B cell (primary cell): ENCODE measurements at regions not wholly inside any gene's neighbourhood (a gene's known extent, or its start where the extent isn't known, plus 50 kb on each side); places are given as distances from the start of the nearest gene placed in this dataset.

Experiments used
- ATAC-seq: fragments of 200-7000 bp; cut with Tn5 transposase; one replicate; pipeline ENCODE4 v1.10.0; 2021; ENCODE audit warnings: low read depth, mild to moderate bottlenecking, moderate number of reproducible peaks, moderate library complexity
- CTCF ChIA-PET: fragments of 350-600 bp; sonication (Branson Sonifier 250); formaldehyde crosslinking; loops from one replicate; lab custom pipeline; 2021; ENCODE audit warnings: antibody characterized with exemption, inconsistent platforms; lab: Charles Lee
- POLR2A ChIA-PET: fragments of 350-600 bp; sonication (Branson Sonifier 250); formaldehyde crosslinking; loops from one replicate; lab custom pipeline; 2021; ENCODE audit warnings: antibody characterized with exemption; lab: Charles Lee
- DNase-seq: peaks from one replicate; pipeline ENCODE4 v3.0.0; 2013
- H2AFZ ChIP-seq: 2 replicates; pipeline ENCODE4 v1.6.1; 2012; ENCODE audit warnings: mild to moderate bottlenecking, low read depth, low read length; ENCODE audit not compliant: insufficient read depth, poor library complexity, severe bottlenecking
- H3K27ac ChIP-seq, 2 donors: 1 replicate in 1 of 2; 2 replicates in 1 of 2; pipeline ENCODE4 v1.5.1; 2012 to 2013; ENCODE audit warnings: low read length in 2 of 2, mild to moderate bottlenecking in 2 of 2, moderate library complexity in 1 of 2
- H3K27me3 ChIP-seq, 4 experiments: fragments of 200-600 bp in 1 of 4; sonication (generic) in 1 of 4; replicated peaks in 1 of 4; 1 replicate in 2 of 4; 2 replicates in 2 of 4; pipeline versions ENCODE4 v1.6.1 to v1.7.0; 2013 to 2016; ENCODE audit warnings: low read length in 3 of 4, mild to moderate bottlenecking in 2 of 4, mixed read lengths in 1 of 4, moderate library complexity in 1 of 4; ENCODE audit not compliant: insufficient read depth in 4 of 4, control insufficient read depth in 3 of 4; ENCODE audit errors: control extremely low read depth in 1 of 4
- H3K36me3 ChIP-seq, 2 experiments: replicated peaks in 1 of 2; 1 replicate in 1 of 2; 2 replicates in 1 of 2; pipeline versions ENCODE4 v1.6.1 to v1.7.1; 2013; ENCODE audit warnings: low read length in 1 of 2; ENCODE audit not compliant: insufficient read depth in 2 of 2, control insufficient read depth in 1 of 2; ENCODE audit errors: control extremely low read depth in 1 of 2, extremely low read depth in 1 of 2
- H3K4me1 ChIP-seq, 2 donors: fragments of 200-600 bp in 1 of 2; sonication (generic) in 1 of 2; 1 replicate in 1 of 2; 2 replicates in 1 of 2; pipeline versions ENCODE4 v1.5.1 to v1.6.1; 2013 to 2017; ENCODE audit warnings: low read length in 2 of 2; ENCODE audit not compliant: control insufficient read depth in 2 of 2, insufficient read depth in 2 of 2
- H3K4me2 ChIP-seq: replicated peaks from 2 replicates; pipeline ENCODE3; 2012; ENCODE audit warnings: mild to moderate bottlenecking, low read depth, low read length; ENCODE audit not compliant: poor library complexity, severe bottlenecking
- H3K4me3 ChIP-seq, 5 experiments: fragments of 200-600 bp in 1 of 5; sonication (generic) in 1 of 5; 1 replicate in 3 of 5; 2 replicates in 2 of 5; pipeline versions ENCODE4 v1.5.1 to v1.7.0; 2011 to 2016; ENCODE audit warnings: low read length in 4 of 5, mild to moderate bottlenecking in 4 of 5, low read depth in 2 of 5, control low read depth in 1 of 5, moderate library complexity in 1 of 5; ENCODE audit not compliant: insufficient read depth in 1 of 5; ENCODE audit errors: control extremely low read depth in 1 of 5, extremely low read depth in 1 of 5
- H3K79me2 ChIP-seq: fragments of 200-600 bp; sonication (generic); one replicate; pipeline ENCODE4 v1.6.0; 2016; ENCODE audit warnings: low read length; ENCODE audit not compliant: control insufficient read depth, insufficient read depth
- H3K9ac ChIP-seq: fragments of 200-600 bp; sonication (generic); 2 replicates; pipeline ENCODE4 v1.6.1; 2017; ENCODE audit warnings: mild to moderate bottlenecking, low read length, moderate library complexity
- H3K9me3 ChIP-seq, 3 donors: one replicate each; pipeline versions ENCODE4 v1.6.1 to v1.7.1; 2013; ENCODE audit warnings: low read length in 2 of 3; ENCODE audit not compliant: control insufficient read depth in 2 of 3, insufficient read depth in 1 of 3; ENCODE audit errors: control extremely low read depth in 1 of 3
- H4K20me1 ChIP-seq: 2 replicates; pipeline ENCODE4 v1.6.0; 2012; ENCODE audit warnings: mild to moderate bottlenecking, low read length; ENCODE audit not compliant: insufficient read depth, control insufficient read depth, poor library complexity, severe bottlenecking
- H3K27ac Mint-ChIP-seq: one replicate; pipeline ENCODE4 v1.8.0; 2021; ENCODE audit warnings: mixed read lengths
- H3K27me3 Mint-ChIP-seq: one replicate; pipeline ENCODE4 v1.8.0; 2021; ENCODE audit warnings: mixed read lengths
- H3K4me1 Mint-ChIP-seq: one replicate; pipeline ENCODE4 v1.8.0; 2021; ENCODE audit warnings: mixed read lengths
- H3K4me3 Mint-ChIP-seq: one replicate; pipeline ENCODE4 v1.8.0; 2021; ENCODE audit warnings: mixed read lengths
- H3K9me3 Mint-ChIP-seq: one replicate; pipeline ENCODE4 v1.8.0; 2022; ENCODE audit warnings: mixed read lengths; ENCODE audit not compliant: insufficient read depth
- CTCF ChIP-seq: fragments of 200-600 bp; IDR thresholded peaks from one replicate; pipeline ENCODE4 v1.8.0; 2022; ENCODE audit warnings: antibody characterized with exemption, mild to moderate bottlenecking
- EZH2 ChIP-seq: IDR thresholded peaks from 2 replicates; pipeline ENCODE4 v1.6.1; 2012; ENCODE audit warnings: borderline replicate concordance, low read depth, mild to moderate bottlenecking, moderate library complexity, low read length; ENCODE audit not compliant: insufficient read depth, poor library complexity, severe bottlenecking
- WGBS: methylation state at CpG from one replicate; pipeline ENCODE4 v1.1.5; 2013; ENCODE audit warnings: missing lambda C conversion rate; ENCODE audit not compliant: insufficient coverage; 5-methylcytosine and 5-hydroxymethylcytosine counted together
- intact Hi-C: fragments of 100-400 bp; cut with micrococcal nuclease; formaldehyde crosslinking; loops from one replicate; pipeline ENCODE4 v1.10.0; 2022

- no peaks in the 10 kb centered on the region for H3K4me1 ChIP-seq
- H3K27me3 ChIP-seq = no peaks in the 10 kb centered on the region
- 100% methylated on average over 1 of the region's 6 CpGs for WGBS
- H3K4me2 ChIP-seq = no peak overlapping the region
- no peak overlapping the region for H3K4me3 ChIP-seq
- DNase-seq (no peak), ATAC-seq (no peak)
- H3K4me3 Mint-ChIP-seq = no peak overlapping the region
- peaks cover 5% of the 10 kb centered on the region for H3K27me3 Mint-ChIP-seq
- no peaks in the 10 kb centered on the region for H4K20me1 ChIP-seq
- no peak overlapping the region for H3K27ac ChIP-seq
- H3K4me1 Mint-ChIP-seq = no peaks in the 10 kb centered on the region
- H3K9me3 ChIP-seq = no peaks in the 10 kb centered on the region
- no peak for TF ChIP-seq EZH2
- TF ChIP-seq CTCF = no peak
- H3K27ac Mint-ChIP-seq = no peak overlapping the region
- H3K36me3 ChIP-seq = no peaks in the 10 kb centered on the region
- no peaks in the 10 kb centered on the region for H3K9me3 Mint-ChIP-seq
- intact Hi-C loops = no loop called here
- H2AFZ ChIP-seq = no peak overlapping the region
- ChIA-PET POLR2A (no interaction called here), CTCF (no interaction called here)
- H3K9ac ChIP-seq = no peak overlapping the region
- no peaks in the 10 kb centered on the region for H3K79me2 ChIP-seq
Observed at GRCh38 chr17:56021681-56022190, 131.5 kb upstream of the ANKFN1 start.

DNA sequence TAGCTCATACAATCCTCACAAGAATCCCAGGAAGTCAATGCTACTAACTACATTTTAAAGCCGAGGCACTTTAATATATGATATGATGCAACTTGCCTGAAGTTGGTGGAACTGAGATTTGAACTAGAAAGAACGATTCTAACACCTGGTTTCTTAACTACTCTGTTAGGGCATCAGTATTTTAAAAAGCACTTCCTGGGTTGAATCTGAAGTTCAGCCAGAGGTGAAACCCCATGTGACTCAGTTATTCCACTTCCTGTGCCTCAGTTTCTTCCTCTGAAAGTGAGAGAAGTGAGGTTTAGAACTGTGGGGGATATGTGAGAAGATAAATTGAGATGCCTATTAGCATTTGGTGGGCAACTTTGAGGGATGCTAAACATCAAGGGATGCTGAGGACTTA is 129.4 kb upstream of the ANKFN1 start:
- Histone ChIP-seq H3K4me3 (no peak overlapping the region), H3K36me3 (no peaks in the 10 kb centered on the region), H3K27me3 (no peaks in the 10 kb centered on the region), H3K79me2 (no peaks in the 10 kb centered on the region), H3K4me1 (no peaks in the 10 kb centered on the region), H3K27ac (no peak overlapping the region), H3K9ac (no peak overlapping the region), H4K20me1 (no peaks in the 10 kb centered on the region), H2AFZ (no peak overlapping the region), H3K4me2 (no peak overlapping the region), H3K9me3 (no peaks in the 10 kb centered on the region)
- CTCF ChIA-PET = no interaction called here
- Mint-ChIP-seq H3K27me3 (no peaks in the 10 kb centered on the region), H3K9me3 (no peaks in the 10 kb centered on the region), H3K4me3 (no peak overlapping the region), H3K4me1 (no peaks in the 10 kb centered on the region), H3K27ac (no peak overlapping the region)
- no peak for ATAC-seq
- POLR2A ChIA-PET = no interaction called here
- TF ChIP-seq EZH2 = no peak
- TF ChIP-seq CTCF = no peak
- intact Hi-C loops = no loop called here
- WGBS = no CpG with 5 or more reads among the region's 2 CpGs
- no peak for DNase-seq
